Astrocyte (in vitro differentiated cells and primary cell): ENCODE measurements at regions not wholly inside any gene's neighbourhood (a gene's known extent, or its start where the extent isn't known, plus 50 kb on each side); places are given as distances from the start of the nearest gene placed in this dataset.

Experiments used
- DNase-seq: peaks from one replicate; pipeline ENCODE4 v3.0.0-alpha.2; 2010; ENCODE audit warnings: low read depth
- FAIRE-seq: peaks from 2 replicates; lab custom pipeline; 2011; peaks lifted over from hg19 to GRCh38; lab: Jason Lieb, UNC
- H2AFZ ChIP-seq: 2 replicates; pipeline ENCODE4 v1.6.0; 2012; ENCODE audit warnings: low read depth, low read length, inconsistent platforms
- H3K27ac ChIP-seq: 2 replicates; pipeline ENCODE4 v1.5.1; 2011; ENCODE audit warnings: low read depth, low read length, inconsistent platforms
- H3K27me3 ChIP-seq: 2 replicates; pipeline ENCODE4 v1.6.0; 2011; ENCODE audit warnings: low read length, inconsistent platforms; ENCODE audit not compliant: insufficient read depth
- H3K36me3 ChIP-seq: 2 replicates; pipeline ENCODE4 v1.5.1; 2011; ENCODE audit warnings: low read length, inconsistent platforms; ENCODE audit not compliant: insufficient read depth
- H3K4me1 ChIP-seq: 2 replicates; pipeline ENCODE4 v1.5.1; 2011; ENCODE audit warnings: low read length, inconsistent platforms; ENCODE audit not compliant: insufficient read depth
- H3K4me2 ChIP-seq: 2 replicates; pipeline ENCODE4 v1.6.0; 2012; ENCODE audit warnings: low read length, inconsistent platforms
- H3K4me3 ChIP-seq: 2 replicates; pipeline ENCODE4 v1.5.1; 2011; ENCODE audit warnings: low read depth, mild to moderate bottlenecking, low read length, inconsistent platforms; ENCODE audit not compliant: insufficient read depth
- H3K79me2 ChIP-seq: 2 replicates; pipeline ENCODE4 v1.6.0; 2012; ENCODE audit warnings: mild to moderate bottlenecking, low read length, inconsistent platforms; ENCODE audit not compliant: insufficient read depth
- H3K9ac ChIP-seq: 2 replicates; pipeline ENCODE4 v1.6.0; 2012; ENCODE audit warnings: mild to moderate bottlenecking, low read length, inconsistent platforms
- H3K9me3 ChIP-seq: 2 replicates; pipeline ENCODE4 v1.5.1; 2012; ENCODE audit warnings: low read depth, mild to moderate bottlenecking, low read length, inconsistent platforms; ENCODE audit not compliant: insufficient read depth
- H4K20me1 ChIP-seq: 2 replicates; pipeline ENCODE4 v1.6.0; 2012; ENCODE audit warnings: low read length, inconsistent platforms; ENCODE audit not compliant: insufficient read depth
- H3K27ac Mint-ChIP-seq: one replicate; pipeline ENCODE4 v1.8.0; 2021; ENCODE audit warnings: mild to moderate bottlenecking, mixed read lengths; ENCODE audit not compliant: unreplicated experiment
- H3K27me3 Mint-ChIP-seq: one replicate; pipeline ENCODE4 v1.8.0; 2021; ENCODE audit warnings: low read depth, mixed read lengths; ENCODE audit not compliant: unreplicated experiment
- H3K36me3 Mint-ChIP-seq: one replicate; pipeline ENCODE4 v1.8.0; 2021; ENCODE audit warnings: low read depth, mixed read lengths; ENCODE audit not compliant: unreplicated experiment
- H3K4me1 Mint-ChIP-seq: one replicate; pipeline ENCODE4 v1.8.0; 2021; ENCODE audit warnings: low read depth, mixed read lengths; ENCODE audit not compliant: unreplicated experiment
- H3K4me3 Mint-ChIP-seq: one replicate; pipeline ENCODE4 v1.8.0; 2021; ENCODE audit warnings: mild to moderate bottlenecking, moderate library complexity, mixed read lengths; ENCODE audit not compliant: unreplicated experiment
- H3K9me3 Mint-ChIP-seq: one replicate; pipeline ENCODE4 v1.8.0; 2021; ENCODE audit warnings: mild to moderate bottlenecking, mixed read lengths; ENCODE audit not compliant: unreplicated experiment
- CTCF ChIP-seq: IDR thresholded peaks from 2 replicates; pipeline ENCODE4 v1.5.1; 2011; ENCODE audit warnings: low read depth, mild to moderate bottlenecking, inconsistent platforms, low read length, moderate library complexity; ENCODE audit not compliant: insufficient read depth
- EZH2 ChIP-seq: IDR thresholded peaks from 2 replicates; pipeline ENCODE4 v1.6.1; 2012; ENCODE audit warnings: mild to moderate bottlenecking, low read length, inconsistent platforms; ENCODE audit not compliant: insufficient read depth

- Histone ChIP-seq H3K4me3 (no peak overlapping the region), H3K4me2 (no peak overlapping the region), H3K27ac (no peak overlapping the region), H3K4me1 (no peaks in the 10 kb centered on the region), H4K20me1 (no peaks in the 10 kb centered on the region), H3K9me3 (no peaks in the 10 kb centered on the region), H3K79me2 (no peaks in the 10 kb centered on the region), H3K27me3 (no peaks in the 10 kb centered on the region), H2AFZ (no peak overlapping the region), H3K36me3 (no peaks in the 10 kb centered on the region), H3K9ac (no peak overlapping the region)
- Mint-ChIP-seq H3K27me3 (no peaks in the 10 kb centered on the region), H3K27ac (no peak overlapping the region), H3K4me3 (no peak overlapping the region), H3K4me1 (no peaks in the 10 kb centered on the region), H3K9me3 (peaks cover 4% of the 10 kb centered on the region), H3K36me3 (no peaks in the 10 kb centered on the region)
- no peak for DNase-seq
- no peak for FAIRE-seq
- TF ChIP-seq CTCF (no peak), EZH2 (no peak)
These were observed 493.1 kb upstream of the CCDC196 start for GRCh38 chr14:65993103-65993502.

DNA sequence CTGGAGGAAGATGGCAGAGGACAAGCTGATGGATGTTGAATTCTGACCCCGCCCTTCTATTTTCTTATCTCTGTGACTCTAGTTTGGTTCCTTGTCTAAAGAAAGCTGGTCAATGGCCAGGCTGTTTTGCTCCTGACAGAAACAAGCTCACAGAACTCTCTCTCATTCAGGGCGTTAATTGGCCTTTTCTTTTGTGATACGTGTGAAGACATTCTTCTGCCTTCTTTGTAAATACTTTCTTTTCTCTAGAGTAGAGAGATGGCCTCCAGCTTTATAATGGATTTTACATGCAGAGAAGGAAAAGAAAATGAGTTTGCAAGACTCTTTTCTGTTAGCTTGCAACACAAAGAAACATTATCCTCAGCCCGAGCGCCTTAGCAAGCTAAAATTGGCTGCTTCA, 492.2 kb upstream of the CCDC196 start:
- no peaks in the 10 kb centered on the region for H3K79me2 ChIP-seq
- peaks cover 6% of the 10 kb centered on the region for H3K9me3 Mint-ChIP-seq
- no peak overlapping the region for H3K4me3 Mint-ChIP-seq
- TF ChIP-seq EZH2 (no peak), CTCF (no peak)
- H4K20me1 ChIP-seq = no peaks in the 10 kb centered on the region
- no peaks in the 10 kb centered on the region for H3K36me3 Mint-ChIP-seq
- no peak overlapping the region for H3K9ac ChIP-seq
- no peaks in the 10 kb centered on the region for H3K4me1 ChIP-seq
- DNase-seq (no peak), FAIRE-seq (no peak)
- H3K27ac ChIP-seq = no peak overlapping the region
- H2AFZ ChIP-seq = no peak overlapping the region
- H3K27me3 Mint-ChIP-seq = no peaks in the 10 kb centered on the region
- H3K27me3 ChIP-seq = no peaks in the 10 kb centered on the region
- H3K27ac Mint-ChIP-seq = no peak overlapping the region
- H3K4me1 Mint-ChIP-seq = no peaks in the 10 kb centered on the region
- no peak overlapping the region for H3K4me3 ChIP-seq
- no peaks in the 10 kb centered on the region for H3K9me3 ChIP-seq
- no peak overlapping the region for H3K4me2 ChIP-seq
- H3K36me3 ChIP-seq = no peaks in the 10 kb centered on the region

DNA sequence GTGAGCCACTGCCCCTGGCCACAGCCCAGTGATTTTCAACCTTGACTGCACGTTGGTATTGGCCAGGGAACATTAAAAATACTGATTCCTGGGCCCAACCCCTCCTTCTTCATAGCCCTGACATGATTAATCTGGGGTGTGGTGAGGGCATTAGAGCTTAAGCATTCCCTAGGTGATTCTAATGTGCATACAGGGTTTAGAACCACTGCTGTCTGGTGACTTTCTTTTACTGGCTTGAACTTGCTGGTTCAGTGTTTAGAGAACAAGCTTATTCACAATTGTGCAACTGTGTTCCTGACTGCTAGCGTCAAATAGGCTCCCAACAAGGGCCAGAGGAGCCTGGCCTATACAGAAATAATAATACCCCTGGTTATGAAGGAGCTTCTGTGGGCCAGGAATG, 488.8 kb upstream of the CCDC196 start:
- no peak for FAIRE-seq
- no peaks in the 10 kb centered on the region for H3K36me3 Mint-ChIP-seq
- H3K9me3 Mint-ChIP-seq = peaks cover 26% of the 10 kb centered on the region

More for the DNA sequence above, 488.8 kb upstream of the CCDC196 start:
- TF ChIP-seq CTCF (no peak), EZH2 (no peak)
- Histone ChIP-seq H3K27ac (no peak overlapping the region), H2AFZ (no peak overlapping the region), H3K9me3 (no peaks in the 10 kb centered on the region), H3K79me2 (no peaks in the 10 kb centered on the region), H3K27me3 (no peaks in the 10 kb centered on the region), H3K4me3 (no peak overlapping the region), H3K9ac (no peak overlapping the region), H3K4me1 (no peaks in the 10 kb centered on the region), H3K4me2 (no peak overlapping the region), H3K36me3 (no peaks in the 10 kb centered on the region), H4K20me1 (no peaks in the 10 kb centered on the region)
- DNase-seq = no peak
- no peaks in the 10 kb centered on the region for H3K27me3 Mint-ChIP-seq
- no peak overlapping the region for H3K4me3 Mint-ChIP-seq
- H3K4me1 Mint-ChIP-seq = no peaks in the 10 kb centered on the region
- no peak overlapping the region for H3K27ac Mint-ChIP-seq
